HEK293 (cell line): ENCODE measurements at regions not wholly inside any gene's neighbourhood (a gene's known extent, or its start where the extent isn't known, plus 50 kb on each side); places are given as distances from the start of the nearest gene placed in this dataset.

Experiments used
- CTCF ChIA-PET: fragments of 350-600 bp; formaldehyde crosslinking; extraction: SDS; loops from one replicate; lab custom pipeline; 2021; ENCODE audit warnings: antibody characterized with exemption; lab: Yijun Ruan, JAX
- POLR2A ChIA-PET: fragments of 300-600 bp; formaldehyde crosslinking; extraction: SDS; loops from one replicate; lab custom pipeline; 2020; ENCODE audit warnings: antibody characterized with exemption, inconsistent platforms; lab: Yijun Ruan, JAX
- H3K27ac ChIP-seq: fragments of 200-500 bp; sonication (Bioruptor generic); 2 replicates; pipeline ENCODE4 v1.5.1; 2014; ENCODE audit warnings: low read depth, low read length, control low read depth, inconsistent platforms; ENCODE audit errors: extremely low read depth
- H3K36me3 ChIP-seq, 2 experiments: fragments of 200-500 bp in 1 of 2; sonication (Bioruptor generic) in 1 of 2; 1 replicate in 1 of 2; 2 replicates in 1 of 2; pipeline ENCODE4 v1.5.1; 2014 to 2017; ENCODE audit warnings: inconsistent platforms in 2 of 2, low read length in 2 of 2; ENCODE audit not compliant: control insufficient read depth in 2 of 2, insufficient read depth in 1 of 2
- H3K4me1 ChIP-seq: fragments of 200-500 bp; sonication (Bioruptor generic); 2 replicates; pipeline ENCODE4 v1.5.1; 2014; ENCODE audit warnings: mild to moderate bottlenecking, low read length, inconsistent platforms; ENCODE audit not compliant: control insufficient read depth, insufficient read depth
- H3K4me3 ChIP-seq: 2 replicates; pipeline ENCODE4 v1.5.1; 2011; ENCODE audit warnings: low read depth, mild to moderate bottlenecking, control low read depth, low read length, moderate library complexity
- H3K9me3 ChIP-seq: fragments of 200-500 bp; sonication (Bioruptor generic); 2 replicates; pipeline ENCODE4 v1.5.1; 2014; ENCODE audit warnings: low read depth, low read length, inconsistent platforms; ENCODE audit not compliant: control insufficient read depth, insufficient read depth
- HOXA7 ChIP-seq: sonication (generic); formaldehyde crosslinking; IDR thresholded peaks from 2 replicates; pipeline ENCODE4 v1.8.1; 2022; ENCODE audit warnings: missing genetic modification reagents, borderline replicate concordance
- KLF10 ChIP-seq: fragments of 450-650 bp; IDR thresholded peaks from 2 replicates; pipeline ENCODE4 v1.5.1; 2018; ENCODE audit warnings: missing biosample characterization, mild to moderate bottlenecking, missing genetic modification characterization
- KLF16 ChIP-seq: fragments of 450-650 bp; formaldehyde crosslinking; IDR thresholded peaks from 2 replicates; pipeline ENCODE4 v1.5.1; 2017; ENCODE audit warnings: missing biosample characterization, missing genetic modification characterization
- KLF8 ChIP-seq: fragments of 450-650 bp; formaldehyde crosslinking; IDR thresholded peaks from 2 replicates; pipeline ENCODE4 v1.5.1; 2016; ENCODE audit warnings: missing biosample characterization, missing genetic modification characterization
- SCRT1 ChIP-seq: fragments of 450-650 bp; formaldehyde crosslinking; IDR thresholded peaks from 2 replicates; pipeline ENCODE4 v1.5.1; 2016; ENCODE audit warnings: missing biosample characterization, missing genetic modification characterization, borderline replicate concordance
- ZNF138 ChIP-seq: fragments of 450-650 bp; formaldehyde crosslinking; IDR thresholded peaks from 2 replicates; pipeline ENCODE4 v1.5.1; 2016; ENCODE audit warnings: missing biosample characterization, missing genetic modification characterization, borderline replicate concordance
- ZNF146 ChIP-seq: fragments of 450-650 bp; formaldehyde crosslinking; IDR thresholded peaks from 2 replicates; pipeline ENCODE4 v1.5.1; 2016; ENCODE audit warnings: missing biosample characterization, missing genetic modification characterization
- ZNF2 ChIP-seq: fragments of 450-650 bp; formaldehyde crosslinking; IDR thresholded peaks from 2 replicates; pipeline ENCODE4 v1.5.1; 2016; ENCODE audit warnings: missing biosample characterization, missing genetic modification characterization
- ZNF221 ChIP-seq: fragments of 450-650 bp; formaldehyde crosslinking; IDR thresholded peaks from 2 replicates; pipeline ENCODE4 v1.5.1; 2017; ENCODE audit warnings: missing biosample characterization, missing genetic modification characterization, borderline replicate concordance
- ZNF223 ChIP-seq: fragments of 450-650 bp; formaldehyde crosslinking; IDR thresholded peaks from 2 replicates; pipeline ENCODE4 v1.5.1; 2016; ENCODE audit warnings: missing biosample characterization, missing genetic modification characterization
- ZNF341 ChIP-seq: fragments of 450-650 bp; formaldehyde crosslinking; IDR thresholded peaks from 2 replicates; pipeline ENCODE4; 2016; ENCODE audit warnings: low read depth, missing biosample characterization, missing genetic modification characterization
- ZNF514 ChIP-seq: fragments of 450-650 bp; formaldehyde crosslinking; IDR thresholded peaks from 2 replicates; pipeline ENCODE4 v1.5.1; 2016; ENCODE audit warnings: missing biosample characterization, missing genetic modification characterization
- ZNF600 ChIP-seq: fragments of 450-650 bp; formaldehyde crosslinking; IDR thresholded peaks from 2 replicates; pipeline ENCODE4 v1.5.1; 2016; ENCODE audit warnings: missing biosample characterization, missing genetic modification characterization
- ZNF610 ChIP-seq: fragments of 450-650 bp; formaldehyde crosslinking; IDR thresholded peaks from 2 replicates; pipeline ENCODE4 v1.5.1; 2016; ENCODE audit warnings: missing biosample characterization, missing genetic modification characterization, borderline replicate concordance
- ZNF677 ChIP-seq: fragments of 450-650 bp; IDR thresholded peaks from 2 replicates; pipeline ENCODE4 v1.5.0; 2018; ENCODE audit warnings: missing biosample characterization, mild to moderate bottlenecking, missing genetic modification characterization, moderate library complexity
- ZNF701 ChIP-seq: fragments of 450-650 bp; formaldehyde crosslinking; IDR thresholded peaks from 2 replicates; pipeline ENCODE4 v1.5.1; 2016; ENCODE audit warnings: missing biosample characterization, missing genetic modification characterization
- ZNF792 ChIP-seq: fragments of 450-650 bp; formaldehyde crosslinking; IDR thresholded peaks from 2 replicates; pipeline ENCODE4 v1.5.1; 2016; ENCODE audit warnings: missing biosample characterization, missing genetic modification characterization
- ZNF830 ChIP-seq: fragments of 450-650 bp; IDR thresholded peaks from 2 replicates; pipeline ENCODE4 v1.5.0; 2018; ENCODE audit warnings: missing biosample characterization, missing genetic modification characterization, low read depth, mild to moderate bottlenecking, moderate library complexity
- TF ChIP-seq, protein P1 (sequence below): fragments of 450-650 bp; formaldehyde crosslinking; IDR thresholded peaks from 2 replicates; pipeline ENCODE4 v1.5.1; 2016; ENCODE audit warnings: missing biosample characterization, missing genetic modification characterization
- TF ChIP-seq, protein P2 (sequence below): fragments of 450-650 bp; formaldehyde crosslinking; IDR thresholded peaks from 2 replicates; pipeline ENCODE4 v1.5.1; 2016; ENCODE audit warnings: missing biosample characterization, missing genetic modification characterization
- TF ChIP-seq, protein P3 (sequence below): fragments of 450-650 bp; formaldehyde crosslinking; conservative IDR thresholded peaks from 2 replicates; pipeline ENCODE4 v1.5.1; 2016; ENCODE audit warnings: low read depth, missing biosample characterization, missing genetic modification characterization

GRCh38 chr7:111663771-111664170, 101.5 kb upstream of the IMMP2L start:
- H3K27ac ChIP-seq, result no peak overlapping the region
- no peaks in the 10 kb centered on the region for H3K9me3 ChIP-seq
- no peak overlapping the region for H3K4me3 ChIP-seq
- ChIA-PET POLR2A (no interaction called here), CTCF (interaction anchor here (0.6 to 1.1 kb wide), 2 partner anchors 19 to 787 kb away, joined by 3 read pairs; partner anchors contain the start of gene IFRD1)
- H3K36me3 ChIP-seq, result no peaks in the 10 kb centered on the region
- TF ChIP-seq ZNF341 (tag by site-specific recombination), result no peak
- no peak for TF ChIP-seq ZNF2 (tag by site-specific recombination)
- no peak for TF ChIP-seq KLF16 (tag by site-specific recombination)
- TF ChIP-seq HOXA7 (CRISPR knock-in tag), result no peak
- TF ChIP-seq, protein P1, sequence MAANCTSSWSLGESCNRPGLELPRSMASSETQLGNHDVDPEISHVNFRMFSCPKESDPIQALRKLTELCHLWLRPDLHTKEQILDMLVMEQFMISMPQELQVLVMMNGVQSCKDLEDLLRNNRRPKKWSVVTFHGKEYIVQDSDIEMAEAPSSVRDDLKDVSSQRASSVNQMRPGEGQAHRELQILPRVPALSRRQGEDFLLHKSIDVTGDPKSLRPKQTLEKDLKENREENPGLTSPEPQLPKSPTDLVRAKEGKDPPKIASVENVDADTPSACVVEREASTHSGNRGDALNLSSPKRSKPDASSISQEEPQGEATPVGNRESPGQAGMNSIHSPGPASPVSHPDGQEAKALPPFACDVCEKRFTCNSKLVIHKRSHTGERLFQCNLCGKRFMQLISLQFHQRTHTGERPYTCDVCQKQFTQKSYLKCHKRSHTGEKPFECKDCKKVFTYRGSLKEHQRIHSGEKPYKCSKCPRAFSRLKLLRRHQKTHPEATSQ (tag by site-specific recombination), result no peak
- no peak for TF ChIP-seq ZNF223 (tag by site-specific recombination)
- TF ChIP-seq, protein P2, sequence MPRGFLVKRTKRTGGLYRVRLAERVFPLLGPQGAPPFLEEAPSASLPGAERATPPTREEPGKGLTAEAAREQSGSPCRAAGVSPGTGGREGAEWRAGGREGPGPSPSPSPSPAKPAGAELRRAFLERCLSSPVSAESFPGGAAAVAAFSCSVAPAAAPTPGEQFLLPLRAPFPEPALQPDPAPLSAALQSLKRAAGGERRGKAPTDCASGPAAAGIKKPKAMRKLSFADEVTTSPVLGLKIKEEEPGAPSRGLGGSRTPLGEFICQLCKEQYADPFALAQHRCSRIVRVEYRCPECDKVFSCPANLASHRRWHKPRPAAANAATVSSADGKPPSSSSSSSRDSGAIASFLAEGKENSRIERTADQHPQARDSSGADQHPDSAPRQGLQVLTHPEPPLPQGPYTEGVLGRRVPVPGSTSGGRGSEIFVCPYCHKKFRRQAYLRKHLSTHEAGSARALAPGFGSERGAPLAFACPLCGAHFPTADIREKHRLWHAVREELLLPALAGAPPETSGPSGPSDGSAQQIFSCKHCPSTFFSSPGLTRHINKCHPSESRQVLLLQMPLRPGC, result no peak
- TF ChIP-seq ZNF830, result no peak
- no peak for TF ChIP-seq KLF10
- no peak for TF ChIP-seq ZNF514
- no peak for TF ChIP-seq ZNF221 (tag by site-specific recombination)
- H3K4me1 ChIP-seq, result no peaks in the 10 kb centered on the region

- Histone ChIP-seq H3K27ac (no peak overlapping the region), H3K4me3 (no peak overlapping the region)
- TF ChIP-seq ZNF677 (tag by site-specific recombination) (no peak), ZNF138 (tag by site-specific recombination) (no peak), ZNF610 (tag by site-specific recombination) (no peak), KLF8 (tag by site-specific recombination) (no peak), ZNF600 (tag by site-specific recombination) (no peak)
- TF ChIP-seq, all 188 proteins: peak for 0
- Histone ChIP-seq H3K36me3 (no peaks in the 10 kb centered on the region), H3K4me1 (no peaks in the 10 kb centered on the region), H3K9me3 (no peaks in the 10 kb centered on the region)
- ChIA-PET POLR2A (no interaction called here), CTCF (interaction anchor here (0.7 kb wide), 1 partner anchor 1188 kb away, joined by 3 read pairs; no protein-coding TSS in a partner anchor)
Observed at GRCh38 chr7:111662386-111662785, 100.1 kb upstream of the IMMP2L start.

DNA sequence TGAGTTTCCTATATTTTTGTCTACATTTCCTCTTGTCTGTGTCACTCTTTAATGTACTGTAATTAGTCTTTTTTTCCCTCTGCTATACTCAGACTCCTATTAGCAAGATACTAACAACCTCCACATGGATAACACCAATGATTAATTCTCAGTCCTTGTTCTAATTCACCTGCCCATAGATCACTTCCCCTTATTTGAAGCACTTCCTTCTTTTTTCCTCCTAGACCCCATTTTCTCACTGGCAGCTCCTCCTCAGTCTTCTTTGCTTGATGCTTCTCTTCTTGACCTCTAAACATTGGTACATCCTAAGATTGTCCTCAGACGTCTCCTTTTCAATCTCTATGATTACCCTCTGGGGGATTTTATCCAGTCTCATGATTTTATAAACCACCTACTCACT, 98.2 kb upstream of the IMMP2L start:
- no peak overlapping the region for H3K4me3 ChIP-seq
- POLR2A ChIA-PET, result no interaction called here
- no peaks in the 10 kb centered on the region for H3K9me3 ChIP-seq
- CTCF ChIA-PET, result no interaction called here
- no peaks in the 10 kb centered on the region for H3K36me3 ChIP-seq
- H3K27ac ChIP-seq, result no peak overlapping the region
- TF ChIP-seq, protein P3, sequence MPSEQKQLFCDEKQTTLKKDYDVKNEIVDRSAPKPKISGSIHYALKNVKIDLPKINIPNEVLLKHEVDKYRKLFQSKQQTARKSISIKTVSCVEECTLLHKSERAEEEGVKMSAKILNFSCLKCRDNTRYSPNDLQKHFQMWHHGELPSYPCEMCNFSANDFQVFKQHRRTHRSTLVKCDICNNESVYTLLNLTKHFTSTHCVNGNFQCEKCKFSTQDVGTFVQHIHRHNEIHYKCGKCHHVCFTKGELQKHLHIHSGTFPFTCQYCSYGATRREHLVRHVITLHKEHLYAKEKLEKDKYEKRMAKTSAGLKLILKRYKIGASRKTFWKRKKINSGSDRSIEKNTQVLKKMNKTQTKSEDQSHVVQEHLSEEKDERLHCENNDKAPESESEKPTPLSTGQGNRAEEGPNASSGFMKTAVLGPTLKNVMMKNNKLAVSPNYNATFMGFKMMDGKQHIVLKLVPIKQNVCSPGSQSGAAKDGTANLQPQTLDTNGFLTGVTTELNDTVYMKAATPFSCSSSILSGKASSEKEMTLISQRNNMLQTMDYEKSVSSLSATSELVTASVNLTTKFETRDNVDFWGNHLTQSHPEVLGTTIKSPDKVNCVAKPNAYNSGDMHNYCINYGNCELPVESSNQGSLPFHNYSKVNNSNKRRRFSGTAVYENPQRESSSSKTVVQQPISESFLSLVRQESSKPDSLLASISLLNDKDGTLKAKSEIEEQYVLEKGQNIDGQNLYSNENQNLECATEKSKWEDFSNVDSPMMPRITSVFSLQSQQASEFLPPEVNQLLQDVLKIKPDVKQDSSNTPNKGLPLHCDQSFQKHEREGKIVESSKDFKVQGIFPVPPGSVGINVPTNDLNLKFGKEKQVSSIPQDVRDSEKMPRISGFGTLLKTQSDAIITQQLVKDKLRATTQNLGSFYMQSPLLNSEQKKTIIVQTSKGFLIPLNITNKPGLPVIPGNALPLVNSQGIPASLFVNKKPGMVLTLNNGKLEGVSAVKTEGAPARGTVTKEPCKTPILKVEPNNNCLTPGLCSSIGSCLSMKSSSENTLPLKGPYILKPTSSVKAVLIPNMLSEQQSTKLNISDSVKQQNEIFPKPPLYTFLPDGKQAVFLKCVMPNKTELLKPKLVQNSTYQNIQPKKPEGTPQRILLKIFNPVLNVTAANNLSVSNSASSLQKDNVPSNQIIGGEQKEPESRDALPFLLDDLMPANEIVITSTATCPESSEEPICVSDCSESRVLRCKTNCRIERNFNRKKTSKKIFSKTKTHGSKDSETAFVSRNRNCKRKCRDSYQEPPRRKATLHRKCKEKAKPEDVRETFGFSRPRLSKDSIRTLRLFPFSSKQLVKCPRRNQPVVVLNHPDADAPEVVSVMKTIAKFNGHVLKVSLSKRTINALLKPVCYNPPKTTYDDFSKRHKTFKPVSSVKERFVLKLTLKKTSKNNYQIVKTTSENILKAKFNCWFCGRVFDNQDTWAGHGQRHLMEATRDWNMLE, result no peak
- TF ChIP-seq ZNF701 (tag by site-specific recombination) (no peak), ZNF792 (tag by site-specific recombination) (no peak), SCRT1 (tag by site-specific recombination) (no peak), ZNF146 (tag by site-specific recombination) (no peak)
- no peaks in the 10 kb centered on the region for H3K4me1 ChIP-seq
